Ramos (cell line): ENCODE measurements at regions not wholly inside any gene's neighbourhood (a gene's known extent, or its start where the extent isn't known, plus 50 kb on each side); places are given as distances from the start of the nearest gene placed in this dataset.

Experiments
- in situ Hi-C: fragments of 300-500 bp; cut with MboI; formaldehyde crosslinking; loops from one replicate; pipeline ENCODE4 v1.14.3; 2022; ENCODE audit warnings: low sequenced_read_pairs; ENCODE audit not compliant: unreplicated experiment

DNA sequence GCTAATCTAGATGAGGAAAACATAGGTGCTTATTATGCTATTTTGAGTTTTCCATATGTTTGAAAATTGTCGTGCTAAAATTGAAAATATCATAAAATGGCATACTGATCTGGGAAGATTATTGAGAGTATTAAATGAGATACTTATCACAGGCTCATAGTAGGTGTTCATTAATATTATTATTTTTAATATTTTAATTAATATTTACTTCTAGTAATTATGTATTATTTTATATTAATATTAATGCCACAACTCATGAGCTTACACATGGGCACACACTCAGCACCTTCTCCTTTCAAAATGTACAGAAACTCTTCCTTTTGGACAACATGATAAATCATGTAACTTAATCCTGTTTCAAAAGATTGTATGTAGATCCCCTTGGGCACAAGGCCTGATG, 223.6 kb downstream of the RAB28 start:
- in situ Hi-C loops = no loop called here

DNA sequence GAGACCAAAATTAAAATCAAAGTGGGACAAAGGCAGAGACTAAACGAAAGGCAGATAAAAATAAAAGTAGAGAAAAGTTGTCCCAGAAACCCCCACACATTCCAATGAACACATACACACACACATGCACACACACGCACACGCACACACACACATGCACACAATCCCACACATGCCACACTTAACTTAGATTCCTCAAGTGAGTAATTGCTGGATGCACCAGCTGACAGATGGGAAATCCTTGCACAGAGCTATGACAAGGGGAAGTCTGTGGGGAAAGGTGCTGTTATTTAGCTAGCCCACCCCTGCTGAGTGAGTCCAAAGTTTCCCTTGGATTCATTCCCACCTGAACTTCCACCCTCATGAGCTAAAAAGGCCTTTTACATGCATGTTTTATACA, 233.9 kb downstream of the RAB28 start:
- in situ Hi-C loops = no loop called here

GRCh38 chr4:13248621-13249298, 235.4 kb downstream of the RAB28 start:
- in situ Hi-C loops = no loop called here

- in situ Hi-C loops = no loop called here
Measured at GRCh38 chr4:13246107-13246506, 238.0 kb downstream of the RAB28 start.

GRCh38 chr4:13244444-13244843, 239.7 kb downstream of the RAB28 start:
- in situ Hi-C loops = no loop called here

DNA sequence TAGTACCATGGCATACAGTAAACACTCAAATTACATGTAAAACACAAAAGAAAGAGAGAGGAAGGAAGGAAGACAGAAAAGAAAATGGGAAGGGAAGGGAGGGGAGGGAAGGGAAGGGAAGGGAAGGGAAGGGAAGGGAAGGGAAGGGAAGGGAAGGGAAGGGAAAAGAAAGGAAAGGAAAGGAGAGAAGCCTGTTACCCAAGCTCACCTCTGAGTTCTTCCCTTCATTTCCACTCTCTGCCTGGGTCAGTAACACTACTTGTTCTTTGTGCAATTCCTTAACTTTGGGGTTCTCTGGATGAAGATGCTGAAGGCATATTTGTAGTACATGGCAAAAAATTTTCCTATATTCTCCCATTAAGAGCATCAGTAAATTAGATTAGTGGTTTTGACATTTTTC, 241.0 kb downstream of the RAB28 start:
- in situ Hi-C loops = no loop called here

DNA sequence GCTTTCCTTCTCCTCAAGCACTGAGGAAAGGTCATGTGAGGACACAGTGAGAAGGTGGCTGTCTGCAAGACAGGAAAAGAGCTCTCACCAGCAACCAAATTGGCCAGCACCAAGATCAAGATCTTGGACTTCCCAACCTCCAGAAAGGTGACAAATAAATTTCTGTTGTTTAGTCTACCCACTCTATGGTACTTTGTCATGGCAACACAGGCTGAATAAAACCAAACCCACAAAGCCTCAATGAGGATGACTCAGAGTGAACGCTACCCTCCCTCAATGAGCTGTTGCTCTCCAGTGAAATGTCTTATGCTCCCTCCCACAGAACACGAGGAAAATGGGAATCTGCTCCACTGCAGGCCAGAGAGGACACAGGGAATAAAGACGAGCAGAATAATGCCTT, 244.1 kb downstream of the RAB28 start:
- in situ Hi-C loops = no loop called here

- in situ Hi-C loops = no loop called here
Measured at GRCh38 chr4:13238936-13239335, 245.2 kb downstream of the RAB28 start.

DNA sequence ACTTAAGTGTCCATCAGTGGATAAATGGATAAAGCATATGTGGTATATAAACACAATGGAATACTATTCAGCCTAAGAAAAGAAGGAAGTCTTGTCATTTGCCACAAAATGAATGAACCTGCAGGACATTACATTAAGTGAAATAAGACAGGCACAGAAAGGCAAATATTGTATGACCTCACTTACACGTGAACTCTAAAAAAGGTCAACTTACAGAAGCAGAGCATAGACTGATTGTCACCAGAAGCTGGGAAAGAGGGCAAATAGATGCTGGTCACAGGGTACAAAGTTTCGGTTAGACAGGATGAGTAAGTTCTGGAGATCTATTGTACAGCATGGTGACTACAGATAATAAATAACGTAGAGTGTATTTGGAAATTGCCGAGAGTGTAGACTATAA, 247.7 kb downstream of the RAB28 start:
- in situ Hi-C loops = no loop called here

DNA sequence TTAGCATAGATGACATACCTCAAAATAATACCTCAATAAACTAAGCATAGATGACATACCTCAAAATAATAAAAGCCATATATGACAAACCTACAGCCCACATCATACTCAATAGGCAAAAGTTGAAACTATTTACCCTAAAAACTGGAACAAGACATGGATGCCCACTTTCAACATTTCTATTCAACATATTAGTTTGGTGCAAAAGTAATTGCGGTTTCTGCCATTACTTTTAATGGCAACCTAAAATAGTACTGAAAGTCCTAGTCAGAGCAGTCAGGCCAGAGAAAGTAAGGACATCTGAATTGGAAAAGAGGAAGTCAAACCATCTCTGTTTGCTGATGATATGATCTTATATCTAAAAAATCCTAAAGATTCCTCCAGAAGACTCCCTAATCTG, 250.4 kb downstream of the RAB28 start:
- in situ Hi-C loops = no loop called here

- in situ Hi-C loops = no loop called here
Measured at GRCh38 chr4:13219971-13220370, 264.2 kb downstream of the RAB28 start.

DNA sequence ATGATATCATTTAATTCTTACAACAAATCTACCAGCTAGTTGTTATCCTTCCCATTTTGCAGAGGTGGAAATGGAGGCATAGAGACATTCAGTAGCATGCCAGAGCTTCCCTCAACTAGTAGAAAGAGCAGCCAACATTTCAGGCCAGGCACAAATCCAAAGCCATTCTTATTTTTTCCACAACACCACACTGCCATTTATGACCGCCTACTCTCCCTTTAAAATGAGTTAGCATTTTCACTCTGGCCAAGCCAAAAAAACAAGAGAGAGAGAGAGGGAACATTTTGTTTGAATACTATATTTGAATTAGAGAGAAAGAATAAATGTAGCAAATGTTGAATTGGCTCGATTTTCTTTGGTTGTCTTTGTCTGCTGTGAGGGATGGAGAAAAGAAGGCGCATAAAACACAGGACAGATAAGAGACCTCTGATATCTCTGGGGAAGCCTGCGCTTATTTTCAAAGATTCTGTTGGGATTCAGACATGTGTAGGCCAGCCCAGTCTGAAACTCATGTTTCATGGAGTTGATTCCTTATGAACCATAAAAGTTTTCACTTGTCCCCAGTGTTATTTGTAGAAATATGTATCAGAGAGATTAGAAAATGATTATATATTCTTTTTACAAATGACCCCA, 265.7 kb downstream of the RAB28 start:
- in situ Hi-C loops = no loop called here

DNA sequence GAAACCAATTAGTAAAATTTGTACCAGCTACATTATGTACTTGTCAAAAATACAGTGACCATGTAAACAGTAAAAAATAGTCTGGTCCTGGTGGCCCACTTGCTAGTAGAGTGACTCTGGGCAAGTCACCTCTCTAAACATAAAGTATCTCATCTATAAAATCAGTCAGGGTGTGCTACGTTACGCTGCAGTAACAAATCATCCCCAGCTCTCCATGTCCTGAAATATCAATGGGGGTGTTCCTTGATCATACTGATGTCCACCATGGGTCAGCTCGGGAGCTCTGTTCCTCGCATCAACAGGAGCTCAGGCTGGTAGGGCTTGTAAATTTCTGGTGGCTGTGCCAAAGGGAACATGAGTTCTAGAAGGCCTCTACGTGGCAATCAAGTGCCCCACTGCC, 268.6 kb downstream of the RAB28 start:
- in situ Hi-C loops = no loop called here

- in situ Hi-C loops = no loop called here
Measured at GRCh38 chr4:13212936-13213335, 271.2 kb downstream of the RAB28 start.

DNA sequence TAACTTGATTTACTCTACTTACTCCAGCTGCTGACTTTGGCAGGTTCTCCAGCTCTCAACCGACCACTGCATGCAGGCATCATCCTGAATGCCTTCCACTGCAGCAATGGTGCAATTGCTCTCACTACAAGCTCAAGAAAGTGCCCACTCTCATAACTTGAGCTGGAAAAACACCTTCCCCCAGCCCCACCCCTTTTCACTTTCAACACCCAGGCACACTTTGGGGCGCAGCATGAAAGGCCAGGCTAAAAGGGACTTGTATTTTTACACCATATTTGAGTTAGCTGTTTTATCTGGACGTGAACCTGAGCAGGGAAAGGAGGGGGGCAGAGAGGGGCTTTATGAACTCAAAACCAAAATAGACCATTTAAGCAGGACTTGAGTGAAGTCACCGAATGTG, 274.5 kb downstream of the RAB28 start:
- in situ Hi-C loops = no loop called here

DNA sequence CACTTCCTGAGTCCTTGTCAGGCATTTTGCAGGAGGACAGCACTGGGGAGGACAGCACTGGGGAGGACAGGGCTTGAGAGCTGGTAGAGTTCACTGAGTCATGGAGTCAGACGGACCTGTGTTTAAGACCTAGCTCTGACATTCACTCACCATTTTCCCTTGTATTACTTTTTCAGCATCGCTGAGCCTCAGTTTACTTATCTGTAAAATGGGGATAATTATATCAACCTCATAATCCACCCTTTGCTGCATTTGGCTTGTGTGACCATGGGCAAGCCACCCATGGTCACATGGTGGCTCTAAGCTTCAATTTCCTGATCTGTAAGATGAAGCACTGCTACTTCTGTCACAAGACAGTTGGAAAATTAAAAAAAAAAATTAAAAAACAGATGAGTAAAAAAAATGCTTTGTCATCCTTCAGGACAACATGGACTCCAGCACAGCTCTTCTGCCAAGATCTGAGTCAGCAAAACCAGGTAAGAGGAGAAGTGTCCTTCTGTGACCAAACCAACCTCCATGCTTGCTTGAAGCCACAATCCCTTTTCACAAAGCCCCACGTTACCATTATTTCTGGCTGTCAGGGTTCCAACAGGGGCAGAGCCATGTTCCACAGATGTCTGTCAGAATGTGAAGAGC, 275.5 kb downstream of the RAB28 start:
- in situ Hi-C loops = no loop called here

- in situ Hi-C loops = no loop called here
Measured at GRCh38 chr4:13207226-13207625, 276.9 kb downstream of the RAB28 start.

DNA sequence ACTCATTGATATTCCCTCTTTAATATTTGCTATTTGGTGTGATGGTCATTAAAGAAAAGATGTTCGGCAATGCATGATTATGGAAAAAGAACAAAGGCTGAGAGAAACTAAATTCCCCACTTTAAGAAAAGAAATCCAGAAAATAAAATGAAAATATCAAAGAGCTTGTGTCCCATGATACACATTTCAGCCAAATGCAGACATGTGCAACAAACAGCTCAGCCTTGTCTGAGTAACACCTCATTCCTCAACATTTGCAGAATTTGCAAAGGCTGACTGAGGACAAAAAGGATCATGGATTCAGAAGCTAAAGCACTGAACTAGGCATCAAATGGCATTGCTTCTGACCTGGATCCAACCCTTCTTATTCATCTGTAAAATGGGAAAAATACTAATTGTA, 281.0 kb downstream of the RAB28 start:
- in situ Hi-C loops = no loop called here

DNA sequence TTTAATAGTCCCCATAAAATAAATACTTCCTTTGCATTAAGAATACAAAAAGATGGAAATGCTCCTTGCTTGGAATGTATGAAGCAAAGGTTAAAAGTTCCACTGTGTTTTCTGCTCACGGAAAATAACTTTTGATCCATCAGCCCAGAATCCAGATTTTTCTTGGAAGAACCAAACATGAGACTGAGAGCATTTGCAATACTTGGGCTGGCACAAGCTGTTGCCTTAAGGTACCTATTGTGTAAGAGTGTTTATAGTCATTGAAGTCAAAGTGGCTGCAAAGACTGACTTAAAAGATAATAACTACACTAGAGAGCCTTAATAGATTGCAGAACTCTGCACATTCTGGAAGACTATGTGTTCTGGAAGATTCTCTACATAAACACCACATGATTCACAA, 281.4 kb downstream of the RAB28 start:
- in situ Hi-C loops = no loop called here

DNA sequence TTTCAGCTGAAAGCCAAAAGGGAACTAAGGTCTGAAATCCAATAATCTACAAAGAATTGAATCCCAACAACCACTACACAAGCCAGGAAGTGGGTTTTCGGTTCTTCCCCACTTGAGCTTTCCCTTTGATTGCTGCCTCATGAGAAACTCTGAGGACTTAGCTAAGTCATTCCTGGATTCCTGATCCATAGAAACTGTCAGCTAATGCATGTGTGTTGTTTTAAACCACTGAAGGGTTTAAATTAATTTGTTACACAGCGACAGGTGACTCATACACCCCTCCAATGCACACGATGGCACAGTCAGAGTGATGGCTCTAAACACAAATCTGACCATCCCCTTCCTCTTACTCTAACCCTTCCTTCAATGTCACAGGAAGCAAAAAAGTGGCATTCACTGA, 282.9 kb downstream of the RAB28 start:
- in situ Hi-C loops = no loop called here

DNA sequence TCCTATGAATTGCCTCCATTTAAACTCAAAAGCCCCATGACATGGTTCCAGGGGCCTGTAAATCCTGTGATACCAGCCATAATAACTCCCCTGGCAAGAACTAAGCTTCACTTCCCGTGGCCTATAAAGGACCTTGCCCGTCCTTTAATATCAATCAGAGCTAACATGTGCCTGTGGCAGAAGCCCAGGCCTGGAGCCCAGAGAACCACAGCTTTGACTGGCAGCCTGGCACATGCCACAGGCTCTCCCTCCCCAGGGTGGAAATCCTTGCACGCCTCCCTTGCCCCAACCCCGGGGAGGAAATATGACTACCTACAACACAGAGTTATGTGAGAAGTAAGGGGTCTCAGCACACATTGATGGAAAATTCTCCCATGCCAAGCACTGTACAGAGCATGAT, 287.4 kb downstream of the RAB28 start:
- in situ Hi-C loops = no loop called here

DNA sequence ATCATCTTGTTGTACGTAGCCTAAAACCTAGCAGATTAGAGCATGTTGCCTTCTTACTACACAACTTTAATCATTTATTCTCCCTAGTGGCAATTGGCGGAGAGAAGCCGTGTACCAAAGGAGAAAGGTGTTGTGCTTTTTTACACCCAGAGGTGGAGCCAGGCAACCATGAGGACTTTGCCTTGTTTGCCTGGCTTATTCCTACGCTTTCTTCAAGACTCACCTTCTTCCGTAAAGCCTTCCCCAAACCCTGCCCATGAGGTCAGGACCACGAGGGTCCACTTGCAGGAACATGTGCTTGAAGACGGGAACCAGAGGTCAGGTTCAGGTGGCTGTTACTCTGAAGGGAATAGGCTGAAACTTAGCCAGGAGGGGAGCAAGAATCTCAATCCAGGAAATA, 290.5 kb downstream of the RAB28 start:
- in situ Hi-C loops = no loop called here
